PC-3 (cell line): ENCODE measurements at regions not wholly inside any gene's neighbourhood (a gene's known extent, or its start where the extent isn't known, plus 50 kb on each side); places are given as distances from the start of the nearest gene placed in this dataset. TPM values are rescaled to one million over a fixed set of nuclear protein-coding genes. Genes with fewer than 3 reads are reported as not detected.
"Not testable (repeated sequence)": the region's sequence is repeated elsewhere in the genome, so short reads cannot be mapped to it uniquely, and the experiment has no call there.

Experiments used
- ATAC-seq: fragments of 200-7000 bp; cut with Tn5 transposase; 2 replicates; pipeline ENCODE4 v1.9.1; 2020; ENCODE audit warnings: mild to moderate bottlenecking, moderate library complexity
- BruUV-seq: library from RNA; stranded (reverse); fragments of 400-500 nt; replicated peaks from 2 replicates; lab custom pipeline; 2021; lab: Mats Ljungman, UMichigan
- CTCF ChIA-PET: fragments of 300-600 bp; sonication (Branson Sonifier 250); formaldehyde crosslinking; loops from one replicate; lab custom pipeline; 2022; ENCODE audit warnings: antibody characterized with exemption; lab: Charles Lee
- POLR2A ChIA-PET: fragments of 300-600 bp; sonication (Branson Sonifier 250); formaldehyde crosslinking; loops from one replicate; lab custom pipeline; 2022; ENCODE audit warnings: antibody characterized with exemption; ENCODE audit not compliant: unreplicated experiment; lab: Charles Lee
- DNase-seq: peaks from one replicate; pipeline ENCODE4 v3.0.0-alpha.2; 2015
- H2AFZ ChIP-seq: fragments of 300-600 bp; sonication (generic); 2 replicates; pipeline ENCODE4 v1.6.0; 2016; ENCODE audit warnings: antibody characterized with exemption, low read length
- H3F3A ChIP-seq: fragments of 300-600 bp; sonication (generic); one replicate; pipeline ENCODE4 v1.6.0; 2017; ENCODE audit warnings: antibody characterized with exemption, low read length, control low read depth, mild to moderate bottlenecking; ENCODE audit not compliant: unreplicated experiment
- H3K27ac ChIP-seq: fragments of 300-600 bp; sonication (generic); 2 replicates; pipeline ENCODE4 v1.5.1; 2016; ENCODE audit warnings: mild to moderate bottlenecking, low read length
- H3K27me3 ChIP-seq: fragments of 300-600 bp; sonication (generic); 2 replicates; pipeline ENCODE4 v1.6.1; 2016; ENCODE audit warnings: low read length, mixed read lengths
- H3K36me3 ChIP-seq: fragments of 300-600 bp; sonication (generic); 2 replicates; pipeline ENCODE4 v1.6.1; 2016; ENCODE audit warnings: low read depth, mixed run types, low read length, mixed read lengths
- H3K4me1 ChIP-seq: fragments of 300-600 bp; sonication (generic); 2 replicates; pipeline ENCODE4 v1.5.1; 2016; ENCODE audit warnings: low read length; ENCODE audit not compliant: insufficient read depth
- H3K4me2 ChIP-seq: fragments of 300-600 bp; sonication (generic); 2 replicates; pipeline ENCODE4 v1.6.0; 2016; ENCODE audit warnings: low read length
- H3K4me3 ChIP-seq: fragments of 300-600 bp; sonication (generic); 2 replicates; pipeline ENCODE4 v1.5.1; 2016; ENCODE audit warnings: mild to moderate bottlenecking, low read length, mixed read lengths
- H3K79me2 ChIP-seq: fragments of 300-600 bp; sonication (generic); 2 replicates; pipeline ENCODE4 v1.6.1; 2017; ENCODE audit warnings: low read length, mixed read lengths
- H3K9ac ChIP-seq: fragments of 300-600 bp; sonication (generic); 2 replicates; pipeline ENCODE4 v1.6.0; 2016; ENCODE audit warnings: mild to moderate bottlenecking, low read length
- H3K9me2 ChIP-seq: fragments of 300-600 bp; sonication (generic); replicated peaks from 2 replicates; pipeline ENCODE4 v1.6.1; 2016; ENCODE audit warnings: mixed run types, low read length, mixed read lengths
- H3K9me3 ChIP-seq: fragments of 300-600 bp; sonication (generic); 2 replicates; pipeline ENCODE4 v1.6.1; 2016; ENCODE audit warnings: low read length, mixed read lengths
- H4K20me1 ChIP-seq: fragments of 300-600 bp; sonication (generic); 2 replicates; pipeline ENCODE4 v1.6.1; 2016; ENCODE audit warnings: low read length, mixed read lengths
- intact Hi-C: fragments of 100-400 bp; cut with micrococcal nuclease; formaldehyde crosslinking; loops from 2 replicates; pipeline ENCODE4 v1.9.0; 2023
- microRNA-seq: library from miRNA; unstranded; fragments of <30 nt; microRNA quantifications from one replicate; pipeline ENCODE4 v1.1.0, GENCODE V29; 2020; ENCODE audit not compliant: unreplicated experiment

GRCh38 chr5:87217480-87217879 lies 50.2 kb upstream of the RASA1 start:
- H3K9me3 ChIP-seq, H3K4me3 ChIP-seq, BruUV-seq, H3K27me3 ChIP-seq, H4K20me1 ChIP-seq, POLR2A ChIA-PET, DNase-seq, H3K36me3 ChIP-seq, H2AFZ ChIP-seq, H3F3A ChIP-seq, H3K4me2 ChIP-seq, H3K27ac ChIP-seq, ATAC-seq, H3K9ac ChIP-seq, H3K79me2 ChIP-seq, intact Hi-C loops, H3K9me2 ChIP-seq, H3K4me1 ChIP-seq: not testable (repeated sequence)
- CTCF ChIA-PET = interaction anchor here (0.8 to 1.0 kb wide), 2 partner anchors 147 to 183 kb away, joined by 3 to 5 read pairs; no protein-coding TSS in a partner anchor

Small RNA genes in the stretch of these regions (microRNA-seq; reads per million reads assigned to microRNA genes)
- gene MIR4280 = not detected
